CD8-positive, alpha-beta memory T cell (primary cell): ENCODE measurements at regions not wholly inside any gene's neighbourhood (a gene's known extent, or its start where the extent isn't known, plus 50 kb on each side); places are given as distances from the start of the nearest gene placed in this dataset.

Experiments
- CTCF ChIA-PET: fragments of 350-600 bp; sonication (Branson Sonifier 250); formaldehyde crosslinking; loops from one replicate; lab custom pipeline; 2021; ENCODE audit warnings: antibody characterized with exemption; lab: Charles Lee
- POLR2A ChIA-PET: fragments of 350-600 bp; sonication (Branson Sonifier 250); formaldehyde crosslinking; loops from one replicate; lab custom pipeline; 2021; ENCODE audit warnings: antibody characterized with exemption; lab: Charles Lee
- DNase-seq, 5 donors: peaks; one replicate each; pipeline versions ENCODE4 v3.0.0 to v3.0.0-alpha.2; 2020 to 2022; ENCODE audit warnings: mixed read lengths in 1 of 5
- H3K27ac ChIP-seq: one replicate; pipeline ENCODE4 v1.7.0; 2013; ENCODE audit warnings: low read depth, mild to moderate bottlenecking, low read length, moderate library complexity
- H3K27me3 ChIP-seq: 2 replicates; pipeline ENCODE4 v1.7.0; 2013; ENCODE audit warnings: low read length, mild to moderate bottlenecking; ENCODE audit not compliant: insufficient read depth, poor library complexity, severe bottlenecking
- H3K36me3 ChIP-seq: 2 replicates; pipeline ENCODE4 v1.7.0; 2013; ENCODE audit warnings: mild to moderate bottlenecking, low read length, moderate library complexity; ENCODE audit not compliant: insufficient read depth
- H3K4me1 ChIP-seq: 2 replicates; pipeline ENCODE4 v1.7.0; 2013; ENCODE audit warnings: mild to moderate bottlenecking, low read length, moderate library complexity; ENCODE audit not compliant: insufficient read depth
- H3K4me3 ChIP-seq: 2 replicates; pipeline ENCODE4 v1.7.0; 2013; ENCODE audit warnings: mild to moderate bottlenecking, low read length
- H3K9me3 ChIP-seq: 2 replicates; pipeline ENCODE4 v1.7.0; 2013; ENCODE audit warnings: mild to moderate bottlenecking, low read length
- H3K27ac Mint-ChIP-seq, 8 donors: one replicate each; pipeline ENCODE4 v1.8.0; 2020 to 2021; ENCODE audit warnings: mixed read lengths in 8 of 8, mild to moderate bottlenecking in 6 of 8, inconsistent platforms in 3 of 8, moderate library complexity in 3 of 8
- H3K27me3 Mint-ChIP-seq, 2 donors: one replicate each; pipeline ENCODE4 v1.8.0; 2020 to 2021; ENCODE audit warnings: mixed read lengths in 2 of 2, mild to moderate bottlenecking in 1 of 2, moderate library complexity in 1 of 2
- H3K36me3 Mint-ChIP-seq, 3 donors: one replicate each; pipeline ENCODE4 v1.8.0; 2020 to 2021; ENCODE audit warnings: mixed read lengths in 3 of 3, inconsistent platforms in 1 of 3, mild to moderate bottlenecking in 1 of 3
- H3K4me1 Mint-ChIP-seq, 3 donors: one replicate each; pipeline ENCODE4 v1.8.0; 2020 to 2021; ENCODE audit warnings: mixed read lengths in 3 of 3, inconsistent platforms in 1 of 3, mild to moderate bottlenecking in 1 of 3
- H3K4me3 Mint-ChIP-seq, 7 donors: one replicate each; pipeline ENCODE4 v1.8.0; 2020 to 2021; ENCODE audit warnings: mixed read lengths in 7 of 7, mild to moderate bottlenecking in 6 of 7, moderate library complexity in 4 of 7, inconsistent platforms in 2 of 7
- H3K9me3 Mint-ChIP-seq, 5 donors: one replicate each; pipeline ENCODE4 v1.8.0; 2020 to 2022; ENCODE audit warnings: mixed read lengths in 5 of 5, mild to moderate bottlenecking in 3 of 5, moderate library complexity in 2 of 5, inconsistent platforms in 1 of 5

DNA sequence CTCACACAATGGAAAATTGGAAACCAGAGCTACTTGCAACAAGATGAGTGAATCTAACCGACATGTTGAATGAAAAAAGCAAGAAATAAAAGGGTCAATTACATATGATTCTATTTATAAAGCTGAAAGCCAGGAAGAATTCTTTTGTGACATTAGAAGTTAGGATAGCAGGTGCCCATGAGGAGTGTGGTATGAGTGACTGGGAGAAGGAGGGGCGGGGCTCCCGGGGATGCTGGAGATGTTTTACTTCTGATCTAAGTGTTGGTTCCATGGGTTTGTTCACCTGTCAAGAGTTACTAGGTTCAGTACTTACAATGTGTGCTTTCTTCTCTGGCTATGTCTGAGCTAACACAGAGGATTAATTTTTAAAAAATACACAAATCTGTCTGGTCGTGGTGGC lies 60.8 kb downstream of the NSMCE3 start:
- CTCF ChIA-PET = no interaction called here
- Histone ChIP-seq H3K4me3 (no peak overlapping the region), H3K4me1 (no peaks in the 10 kb centered on the region), H3K27ac (no peak overlapping the region), H3K9me3 (no peaks in the 10 kb centered on the region), H3K36me3 (no peaks in the 10 kb centered on the region), H3K27me3 (no peaks in the 10 kb centered on the region)
- Mint-ChIP-seq H3K27me3 (peaks cover 20 to 44% of the 10 kb centered on the region in 2 donors), H3K4me1 (no peaks in the 10 kb centered on the region), H3K9me3 (peaks cover 0 to 6% (median 0%) of the 10 kb centered on the region in 5 donors), H3K36me3 (no peaks in the 10 kb centered on the region), H3K27ac (no peak overlapping the region), H3K4me3 (no peak overlapping the region)
- POLR2A ChIA-PET = no interaction called here
- no peak for DNase-seq

DNA sequence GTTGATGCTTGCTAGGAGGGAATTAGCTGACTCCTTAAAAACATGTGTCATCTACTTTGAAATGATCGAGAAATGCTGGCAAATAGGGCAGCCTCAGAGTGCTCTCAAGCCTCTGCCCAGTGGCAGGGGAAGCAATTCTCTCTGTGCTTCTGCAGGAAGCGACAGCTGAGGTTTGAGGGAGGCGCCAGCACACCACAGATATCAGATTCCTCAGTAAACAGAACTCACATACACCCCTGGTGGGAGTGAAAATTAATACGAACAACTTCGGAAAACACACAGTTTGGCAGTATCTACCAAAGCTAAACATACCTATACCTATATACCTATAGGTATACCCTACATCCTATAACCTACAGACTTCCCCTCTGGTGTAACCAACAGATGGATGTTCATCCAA lies 61.3 kb downstream of the NSMCE3 start:
- Histone ChIP-seq H3K4me3 (no peak overlapping the region), H3K4me1 (no peaks in the 10 kb centered on the region), H3K9me3 (no peaks in the 10 kb centered on the region), H3K27me3 (no peaks in the 10 kb centered on the region), H3K36me3 (no peaks in the 10 kb centered on the region), H3K27ac (no peak overlapping the region)
- H3K9me3 Mint-ChIP-seq = peaks cover 0 to 6% (median 0%) of the 10 kb centered on the region in 5 donors
- no peak overlapping the region for H3K27ac Mint-ChIP-seq
- CTCF ChIA-PET = no interaction called here
- no peaks in the 10 kb centered on the region for H3K4me1 Mint-ChIP-seq
- peaks cover 21 to 49% of the 10 kb centered on the region in 2 donors for H3K27me3 Mint-ChIP-seq
- H3K36me3 Mint-ChIP-seq = no peaks in the 10 kb centered on the region
- no peak for DNase-seq
- POLR2A ChIA-PET = no interaction called here
- no peak overlapping the region for H3K4me3 Mint-ChIP-seq

DNA sequence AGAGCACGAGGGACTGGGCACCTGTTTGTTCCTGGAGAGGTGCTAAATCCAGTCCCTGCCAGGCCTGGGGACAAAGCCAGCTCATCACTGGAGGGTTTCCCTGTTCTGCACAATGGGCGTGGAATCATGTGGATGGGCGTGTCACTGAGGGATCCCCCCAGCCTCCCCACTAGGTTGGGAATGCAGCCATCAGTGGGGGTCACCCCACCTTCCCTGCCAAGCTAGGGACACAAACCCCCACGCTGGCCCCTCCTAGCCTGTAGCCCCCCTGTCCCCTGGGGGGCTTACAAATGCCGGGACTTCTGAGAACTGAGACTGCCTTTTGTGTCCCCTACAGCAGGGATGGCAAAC lies 61.9 kb downstream of the NSMCE3 start:
- H3K27me3 ChIP-seq = no peaks in the 10 kb centered on the region
- ChIA-PET POLR2A (no interaction called here), CTCF (no interaction called here)
- H3K9me3 ChIP-seq = no peaks in the 10 kb centered on the region
- Mint-ChIP-seq H3K27me3 (peaks cover 22 to 53% of the 10 kb centered on the region in 2 donors), H3K4me3 (no peak overlapping the region), H3K36me3 (no peaks in the 10 kb centered on the region), H3K9me3 (peaks cover 0 to 6% (median 0%) of the 10 kb centered on the region in 5 donors), H3K4me1 (no peaks in the 10 kb centered on the region), H3K27ac (no peak overlapping the region)
- no peaks in the 10 kb centered on the region for H3K4me1 ChIP-seq
- DNase-seq = no peak
- H3K27ac ChIP-seq = no peak overlapping the region
- no peaks in the 10 kb centered on the region for H3K36me3 ChIP-seq
- no peak overlapping the region for H3K4me3 ChIP-seq

- Histone ChIP-seq H3K27ac (no peak overlapping the region), H3K27me3 (no peaks in the 10 kb centered on the region), H3K4me1 (no peaks in the 10 kb centered on the region), H3K36me3 (no peaks in the 10 kb centered on the region), H3K9me3 (no peaks in the 10 kb centered on the region), H3K4me3 (no peak overlapping the region)
- no peak overlapping the region for H3K4me3 Mint-ChIP-seq
- no peak for DNase-seq
- CTCF ChIA-PET = no interaction called here
- POLR2A ChIA-PET = no interaction called here
- H3K27ac Mint-ChIP-seq = no peak overlapping the region
- peaks cover 0 to 6% (median 0%) of the 10 kb centered on the region in 5 donors for H3K9me3 Mint-ChIP-seq
- H3K27me3 Mint-ChIP-seq = peaks cover 22 to 51% of the 10 kb centered on the region in 2 donors
- H3K4me1 Mint-ChIP-seq = no peaks in the 10 kb centered on the region
- H3K36me3 Mint-ChIP-seq = no peaks in the 10 kb centered on the region
Measured at GRCh38 chr15:29207027-29207757, 62.4 kb downstream of the NSMCE3 start.

DNA sequence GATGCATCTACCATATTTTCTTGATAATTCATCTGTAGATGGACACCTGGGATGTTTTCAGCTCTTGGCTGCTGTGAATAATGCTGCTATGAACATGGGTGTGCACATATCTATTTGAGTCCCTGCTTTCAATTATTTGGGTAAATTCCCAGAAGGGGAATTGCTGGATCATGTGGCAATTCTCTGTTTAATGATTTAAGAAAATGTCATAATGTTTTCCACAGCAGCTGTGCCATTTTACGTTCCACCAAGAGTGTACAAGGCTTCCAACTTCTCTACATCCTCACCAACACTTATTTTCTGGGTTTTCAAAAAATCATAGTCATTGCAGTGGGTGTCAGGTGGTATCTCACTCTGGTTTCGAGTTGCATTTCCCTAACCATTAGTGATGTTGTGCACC lies 64.4 kb downstream of the NSMCE3 start:
- Mint-ChIP-seq H3K36me3 (no peaks in the 10 kb centered on the region), H3K27me3 (peaks cover 21 to 46% of the 10 kb centered on the region in 2 donors), H3K27ac (no peak overlapping the region), H3K4me3 (no peak overlapping the region), H3K9me3 (peaks cover 0 to 6% (median 0%) of the 10 kb centered on the region in 5 donors), H3K4me1 (no peaks in the 10 kb centered on the region)
- H3K27ac ChIP-seq = no peak overlapping the region
- POLR2A ChIA-PET = no interaction called here
- CTCF ChIA-PET = no interaction called here
- no peak for DNase-seq
- H3K4me1 ChIP-seq = no peaks in the 10 kb centered on the region
- no peaks in the 10 kb centered on the region for H3K9me3 ChIP-seq
- no peaks in the 10 kb centered on the region for H3K27me3 ChIP-seq
- no peaks in the 10 kb centered on the region for H3K36me3 ChIP-seq
- H3K4me3 ChIP-seq = no peak overlapping the region

GRCh38 chr15:29204369-29204755 lies 65.3 kb downstream of the NSMCE3 start:
- POLR2A ChIA-PET = no interaction called here
- CTCF ChIA-PET = no interaction called here
- peaks cover 0 to 6% (median 0%) of the 10 kb centered on the region in 5 donors for H3K9me3 Mint-ChIP-seq
- no peak overlapping the region for H3K27ac ChIP-seq
- H3K36me3 ChIP-seq = no peaks in the 10 kb centered on the region
- no peak overlapping the region for H3K27ac Mint-ChIP-seq
- no peaks in the 10 kb centered on the region for H3K27me3 ChIP-seq
- no peak for DNase-seq
- H3K4me1 ChIP-seq = no peaks in the 10 kb centered on the region
- no peaks in the 10 kb centered on the region for H3K9me3 ChIP-seq
- H3K36me3 Mint-ChIP-seq = no peaks in the 10 kb centered on the region
- no peaks in the 10 kb centered on the region for H3K4me1 Mint-ChIP-seq
- no peak overlapping the region for H3K4me3 ChIP-seq
- no peak overlapping the region for H3K4me3 Mint-ChIP-seq
- peaks cover 21 to 46% of the 10 kb centered on the region in 2 donors for H3K27me3 Mint-ChIP-seq

- Mint-ChIP-seq H3K9me3 (peaks cover 0 to 6% (median 0%) of the 10 kb centered on the region in 5 donors), H3K27ac (no peak overlapping the region), H3K27me3 (peaks cover 21 to 43% of the 10 kb centered on the region in 2 donors), H3K4me3 (no peak overlapping the region), H3K36me3 (no peaks in the 10 kb centered on the region), H3K4me1 (no peaks in the 10 kb centered on the region)
- no peaks in the 10 kb centered on the region for H3K27me3 ChIP-seq
- no peaks in the 10 kb centered on the region for H3K4me1 ChIP-seq
- no peaks in the 10 kb centered on the region for H3K36me3 ChIP-seq
- no peak overlapping the region for H3K27ac ChIP-seq
- ChIA-PET POLR2A (no interaction called here), CTCF (no interaction called here)
- no peak overlapping the region for H3K4me3 ChIP-seq
- no peaks in the 10 kb centered on the region for H3K9me3 ChIP-seq
- DNase-seq = no peak
Measured at GRCh38 chr15:29203718-29204368, 65.8 kb downstream of the NSMCE3 start.

- Histone ChIP-seq H3K27ac (no peak overlapping the region), H3K36me3 (no peaks in the 10 kb centered on the region), H3K4me1 (no peaks in the 10 kb centered on the region), H3K27me3 (no peaks in the 10 kb centered on the region), H3K9me3 (no peaks in the 10 kb centered on the region), H3K4me3 (no peak overlapping the region)
- H3K9me3 Mint-ChIP-seq = no peaks in the 10 kb centered on the region
- no peak for DNase-seq
- H3K36me3 Mint-ChIP-seq = no peaks in the 10 kb centered on the region
- ChIA-PET CTCF (no interaction called here), POLR2A (no interaction called here)
- no peak overlapping the region for H3K4me3 Mint-ChIP-seq
- no peaks in the 10 kb centered on the region for H3K4me1 Mint-ChIP-seq
- peaks cover 6 to 27% of the 10 kb centered on the region in 2 donors for H3K27me3 Mint-ChIP-seq
- no peak overlapping the region for H3K27ac Mint-ChIP-seq
Measured at GRCh38 chr15:29196722-29197121, 72.9 kb downstream of the NSMCE3 start.
